HG03139 (cell line): ENCODE measurements at regions not wholly inside any gene's neighbourhood (a gene's known extent, or its start where the extent isn't known, plus 50 kb on each side); places are given as distances from the start of the nearest gene placed in this dataset.

Experiments
- ATAC-seq: cut with Tn5 transposase; IDR thresholded peaks from one replicate; pipeline ENCODE4 v1.9.1; 2021; ENCODE audit not compliant: unreplicated experiment

DNA sequence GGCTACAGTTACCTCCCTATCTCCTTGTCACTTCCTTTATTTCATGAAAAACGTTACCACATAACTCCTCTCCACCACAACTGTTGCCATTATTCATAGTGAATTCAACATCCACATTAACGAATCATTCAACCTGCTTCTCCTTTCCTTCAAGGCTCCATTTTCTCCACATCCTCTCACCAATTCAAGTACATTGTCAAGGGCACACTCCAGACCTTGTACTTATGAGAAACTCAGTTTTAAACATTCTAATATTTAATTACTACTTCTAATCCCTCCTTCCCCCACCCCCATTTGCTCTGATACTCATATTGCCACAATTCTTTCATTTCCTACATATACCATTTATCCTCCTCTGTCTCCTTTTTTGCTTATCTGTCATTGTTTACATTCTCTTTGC lies 871.2 kb downstream of the TUSC7 start:
- no peak for ATAC-seq

- ATAC-seq = no peak
These were observed 876.6 kb downstream of the TUSC7 start for GRCh38 chr3:117586161-117586560.

DNA sequence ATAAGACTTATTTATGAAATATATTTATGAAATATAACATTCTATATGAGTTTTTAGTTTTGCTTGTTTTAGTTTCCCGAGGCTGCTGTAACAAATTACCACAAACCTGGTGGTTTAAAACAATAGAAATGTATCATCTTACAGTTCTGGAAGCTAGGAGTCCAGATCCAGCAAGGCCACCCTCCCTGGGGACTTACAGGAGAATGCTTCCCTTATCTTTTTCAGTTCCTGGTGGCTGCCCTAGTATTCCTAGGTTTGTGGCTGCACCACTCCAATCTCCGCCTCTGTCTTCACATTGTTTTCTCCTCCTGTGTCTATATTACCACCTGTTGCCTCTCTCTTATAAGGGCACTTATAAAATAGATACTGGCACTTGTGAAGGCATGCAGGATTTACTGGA lies 877.8 kb downstream of the TUSC7 start:
- no peak for ATAC-seq

DNA sequence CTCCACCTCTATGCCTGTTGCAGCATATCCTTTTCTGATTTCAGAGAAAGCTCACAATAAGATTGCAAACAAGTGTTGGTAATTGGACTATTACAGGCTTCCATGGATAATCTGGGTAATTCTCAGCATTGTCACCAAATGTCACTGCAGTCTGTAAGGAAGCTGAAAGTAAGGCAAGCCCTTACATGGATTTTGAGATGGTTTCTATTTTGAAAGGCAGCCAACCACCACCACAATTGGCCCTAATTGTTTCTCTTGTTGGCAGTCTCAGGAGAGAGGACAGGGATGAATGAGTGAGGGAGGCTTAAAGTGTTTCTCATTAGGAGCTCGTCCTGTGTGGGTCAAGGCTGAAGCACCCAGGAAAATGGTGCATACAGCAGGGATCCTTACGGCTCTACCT lies 879.9 kb downstream of the TUSC7 start:
- ATAC-seq = no peak

DNA sequence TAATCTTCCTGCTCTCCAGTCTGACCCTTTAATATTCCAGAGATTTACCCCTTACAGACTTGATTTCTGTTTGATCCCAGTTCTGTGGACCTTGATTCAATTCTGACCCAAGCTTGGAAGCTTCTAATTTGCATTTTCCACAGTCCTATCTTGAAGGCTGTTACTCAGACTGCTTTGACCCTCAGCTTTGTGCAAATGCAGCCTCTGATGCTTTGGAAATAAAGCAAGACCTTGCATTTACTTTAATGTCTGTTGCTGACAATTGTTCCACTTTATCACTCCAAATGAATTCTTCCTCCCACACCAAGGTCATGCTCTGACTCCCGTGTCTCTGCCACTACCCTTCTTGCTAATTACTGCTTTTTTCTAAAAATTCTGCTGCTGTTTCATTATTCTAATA lies 886.0 kb downstream of the TUSC7 start:
- ATAC-seq = no peak

- no peak for ATAC-seq
These were observed 886.9 kb downstream of the TUSC7 start for GRCh38 chr3:117596503-117596902.

GRCh38 chr3:117597865-117598264 lies 888.3 kb downstream of the TUSC7 start:
- no peak for ATAC-seq

- ATAC-seq = no peak
These were observed 890.5 kb downstream of the TUSC7 start for GRCh38 chr3:117600112-117600511.

- no peak for ATAC-seq
These were observed 891.1 kb downstream of the TUSC7 start for GRCh38 chr3:117600666-117601065.

DNA sequence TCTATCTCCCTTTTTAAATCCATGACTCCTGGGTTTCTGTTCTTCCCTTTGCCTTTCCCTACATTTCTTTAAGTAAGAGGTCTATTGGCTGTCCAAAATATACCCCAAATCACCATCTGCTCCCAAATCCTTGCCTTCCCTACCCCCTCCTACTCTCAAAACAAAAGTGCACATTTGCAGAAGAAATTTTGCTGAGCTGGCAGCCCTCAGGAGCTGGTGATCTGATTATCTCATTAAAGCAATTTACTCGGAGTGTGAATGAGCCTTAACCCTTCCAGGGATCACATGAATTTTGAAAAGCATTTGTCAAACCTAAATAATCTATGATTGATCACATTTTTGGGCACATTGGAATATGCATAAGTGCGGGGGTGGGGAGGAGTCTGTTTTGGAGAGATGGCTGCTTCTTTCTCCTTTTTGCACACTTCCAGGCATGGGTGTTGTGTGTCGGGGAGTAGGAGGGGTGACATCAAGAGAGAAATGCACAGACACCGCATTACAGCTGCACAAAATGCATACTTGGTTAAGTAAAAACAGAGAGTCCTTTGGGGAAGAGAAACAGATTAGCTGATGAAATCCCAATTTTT lies 892.6 kb downstream of the TUSC7 start:
- ATAC-seq = no peak

DNA sequence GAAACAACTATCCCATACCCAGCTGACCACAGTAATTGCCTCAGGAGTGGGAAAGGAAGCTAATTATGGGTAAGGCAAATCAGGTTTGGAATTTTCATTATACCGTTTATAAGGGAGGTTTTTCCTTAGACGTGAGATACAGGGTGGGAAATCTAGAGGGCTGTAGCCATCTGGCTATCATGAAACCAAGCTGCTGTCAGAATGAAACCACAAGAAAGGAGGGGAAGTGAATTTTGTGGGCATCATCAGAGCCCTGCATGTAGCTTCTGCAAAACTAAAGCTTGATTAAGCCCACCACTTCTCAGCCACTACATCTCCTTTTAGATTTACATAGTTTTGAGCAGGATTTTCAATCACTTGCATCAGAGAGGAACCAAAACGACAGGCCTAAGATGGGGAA lies 893.5 kb downstream of the TUSC7 start:
- no peak for ATAC-seq

GRCh38 chr3:117606866-117607265 lies 897.3 kb downstream of the TUSC7 start:
- ATAC-seq = no peak

DNA sequence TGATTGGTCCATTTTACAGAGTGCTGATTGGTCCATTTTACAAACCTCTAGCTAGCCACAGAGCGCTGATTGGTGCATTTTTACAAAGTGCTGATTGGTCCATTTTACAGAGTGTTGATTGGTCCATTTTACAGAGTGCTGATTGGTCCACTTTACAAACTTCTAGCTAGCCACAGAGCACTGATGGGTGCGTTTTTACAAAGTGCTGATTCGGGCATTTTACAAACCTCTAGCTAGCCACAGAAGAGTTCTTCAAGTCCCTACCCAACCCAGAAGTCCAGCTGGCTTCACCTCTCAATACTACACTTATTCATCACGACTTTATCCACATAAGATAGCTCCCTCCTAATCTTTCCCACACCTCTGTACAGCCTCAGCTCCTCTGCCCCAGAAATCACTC lies 899.8 kb downstream of the TUSC7 start:
- ATAC-seq = no peak

- ATAC-seq = no peak
These were observed 900.6 kb downstream of the TUSC7 start for GRCh38 chr3:117610156-117610555.

DNA sequence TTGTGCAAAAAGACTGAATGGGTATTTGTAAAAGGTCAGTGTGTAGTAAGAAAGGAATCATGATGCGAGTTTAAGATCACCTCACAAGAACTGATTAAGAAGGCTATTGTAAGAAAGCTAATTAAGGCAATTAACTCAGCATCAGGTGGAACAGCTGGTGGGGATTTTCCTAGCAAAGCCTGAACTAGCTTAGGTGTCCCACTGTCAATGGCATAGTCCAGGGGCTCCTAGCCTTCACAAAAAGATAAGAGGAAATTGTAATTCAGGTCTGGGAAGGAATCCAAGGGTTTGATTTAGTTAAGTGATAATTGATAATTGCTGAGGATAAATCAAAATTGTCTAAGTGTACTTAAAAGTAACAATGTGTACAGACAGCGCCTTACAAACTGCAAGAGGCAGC lies 901.6 kb downstream of the TUSC7 start:
- no peak for ATAC-seq

DNA sequence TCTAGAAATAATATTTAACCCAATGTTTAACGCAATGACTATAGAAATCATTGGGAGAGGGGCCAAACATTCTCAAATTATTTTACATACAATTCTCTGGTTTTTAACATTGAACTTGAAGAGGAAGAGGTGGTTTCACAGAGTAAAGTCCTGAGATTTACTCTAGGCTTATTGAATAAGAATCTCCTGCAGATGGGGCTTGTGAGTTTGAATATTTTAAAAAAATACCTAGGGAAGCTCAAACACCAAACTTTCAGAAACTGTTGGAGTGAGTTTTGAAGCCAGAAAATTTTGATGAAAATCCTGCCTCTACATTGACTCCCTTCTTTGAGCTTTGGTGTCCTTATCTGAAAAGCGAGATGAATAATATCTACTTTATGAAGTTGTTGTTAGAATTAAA lies 906.6 kb downstream of the TUSC7 start:
- no peak for ATAC-seq

- ATAC-seq = no peak
These were observed 908.3 kb downstream of the TUSC7 start for GRCh38 chr3:117617906-117618305.

- no peak for ATAC-seq
These were observed 908.9 kb downstream of the TUSC7 start for GRCh38 chr3:117618462-117618861.

DNA sequence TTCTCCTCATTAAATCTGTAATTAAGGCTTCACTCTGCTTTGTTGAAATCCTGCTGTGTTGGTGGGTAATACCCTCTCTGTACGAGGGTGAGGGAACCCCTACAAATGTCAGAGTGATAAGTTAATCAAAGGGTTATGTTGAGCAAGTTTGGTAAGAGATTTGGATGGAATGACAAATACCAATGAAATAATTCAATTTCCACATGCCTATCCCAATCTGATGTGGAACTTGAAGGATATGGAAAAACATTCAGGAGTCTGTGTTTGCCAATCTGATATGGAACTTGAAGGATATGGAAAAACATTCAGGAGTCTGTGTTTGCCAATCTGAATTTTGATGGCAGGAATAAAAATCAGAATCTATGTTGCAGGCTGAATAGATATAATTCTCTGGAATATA lies 910.2 kb downstream of the TUSC7 start:
- no peak for ATAC-seq

GRCh38 chr3:117622171-117622841 lies 912.7 kb downstream of the TUSC7 start:
- ATAC-seq = no peak

DNA sequence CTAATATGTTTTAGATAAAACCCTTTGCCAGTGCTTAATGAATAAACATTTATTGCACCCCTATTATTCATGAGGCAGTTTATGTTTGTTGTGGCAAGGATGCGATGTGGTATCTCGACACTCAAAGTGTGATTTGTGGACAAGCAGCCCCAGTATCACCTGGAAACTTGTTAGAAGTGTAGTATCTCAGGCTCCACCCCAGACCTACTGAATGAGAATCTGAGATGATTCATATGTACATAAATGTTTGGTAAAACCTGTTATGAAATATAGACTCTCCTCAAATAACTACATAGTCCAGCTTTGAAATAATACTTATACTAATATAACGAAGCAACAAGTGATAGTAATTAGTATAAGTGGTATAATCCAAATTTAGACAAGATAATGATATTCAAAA lies 914.8 kb downstream of the TUSC7 start:
- no peak for ATAC-seq

- no peak for ATAC-seq
These were observed 915.6 kb downstream of the TUSC7 start for GRCh38 chr3:117625174-117625573.

- no peak for ATAC-seq
These were observed 917.0 kb downstream of the TUSC7 start for GRCh38 chr3:117626577-117626976.
